Left lobe of liver (tissue), 2 donors: ENCODE measurements at regions not wholly inside any gene's neighbourhood (a gene's known extent, or its start where the extent isn't known, plus 50 kb on each side); places are given as distances from the start of the nearest gene placed in this dataset.

ENCODE experiments used
- ATAC-seq: fragments of 200-7000 bp; cut with Tn5 transposase; one replicate; pipeline ENCODE4 v1.9.1; 2020; ENCODE audit warnings: mild to moderate bottlenecking, moderate library complexity
- DNase-seq: peaks from one replicate; pipeline ENCODE4 v3.0.0-alpha.2; 2020; ENCODE audit warnings: low spot score
- donor health status: DM: no; HTN: no; CAD: no; lungs with moderate emphysema.
- donor health status: DM: no; HTN: yes; CAD: no.

DNA sequence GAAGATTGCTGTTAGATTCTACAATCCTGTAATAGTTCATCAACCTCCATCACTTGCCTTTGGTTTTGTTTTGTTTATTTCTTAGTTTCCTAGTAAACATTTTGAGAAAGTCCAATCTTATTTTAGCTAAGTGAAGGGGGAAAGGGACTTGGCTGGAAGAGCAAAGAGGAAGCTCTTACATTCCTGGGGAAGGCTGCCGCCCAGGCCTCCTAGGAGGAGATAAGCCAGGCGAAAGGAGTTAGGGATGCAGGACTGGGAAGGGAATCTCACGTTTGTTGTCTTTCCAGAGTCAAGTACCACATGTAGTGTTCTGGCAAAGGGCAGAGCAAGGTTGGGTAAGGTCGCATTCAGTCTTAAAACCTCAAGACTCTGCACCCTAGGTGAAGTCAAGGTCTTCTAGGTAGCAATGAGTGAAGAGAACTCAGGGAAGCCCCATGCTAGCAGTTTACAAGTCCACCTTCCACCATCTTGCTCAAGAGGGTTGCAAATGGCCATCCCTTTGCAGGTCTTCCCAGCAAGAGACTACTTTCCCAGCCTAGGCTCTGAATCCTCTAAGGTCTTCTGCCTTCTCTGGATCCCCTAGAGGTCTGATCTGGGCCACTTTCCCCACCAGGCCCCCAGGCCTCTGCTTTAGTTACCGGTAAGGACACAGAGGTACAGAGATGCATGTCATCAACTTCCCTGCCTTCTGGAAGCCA lies 320.7 kb downstream of the CYP26B1 start:
- ATAC-seq (no peak), DNase-seq (peak; percentile 27)

DNA sequence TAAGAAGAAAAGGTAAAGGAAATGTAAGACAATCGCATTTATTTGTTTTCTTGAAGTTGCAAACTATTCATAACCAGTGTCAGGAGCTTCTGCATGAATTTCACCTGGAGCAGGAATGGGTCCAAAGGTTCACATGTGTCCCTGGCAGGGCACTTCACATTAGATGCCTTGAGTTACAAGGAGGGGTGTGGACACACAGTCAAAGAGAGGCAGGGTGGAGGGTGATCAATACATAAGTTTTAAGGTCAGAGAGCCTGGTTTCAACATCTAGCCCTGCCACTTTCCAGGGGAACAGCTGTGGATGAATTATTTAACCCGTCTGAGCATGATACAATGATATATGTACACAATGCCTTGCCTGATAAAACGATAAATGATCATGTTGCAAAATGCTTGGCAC lies 321.4 kb downstream of the CYP26B1 start:
- DNase-seq: peak; percentile 39
- peak; percentile 58 for ATAC-seq

DNA sequence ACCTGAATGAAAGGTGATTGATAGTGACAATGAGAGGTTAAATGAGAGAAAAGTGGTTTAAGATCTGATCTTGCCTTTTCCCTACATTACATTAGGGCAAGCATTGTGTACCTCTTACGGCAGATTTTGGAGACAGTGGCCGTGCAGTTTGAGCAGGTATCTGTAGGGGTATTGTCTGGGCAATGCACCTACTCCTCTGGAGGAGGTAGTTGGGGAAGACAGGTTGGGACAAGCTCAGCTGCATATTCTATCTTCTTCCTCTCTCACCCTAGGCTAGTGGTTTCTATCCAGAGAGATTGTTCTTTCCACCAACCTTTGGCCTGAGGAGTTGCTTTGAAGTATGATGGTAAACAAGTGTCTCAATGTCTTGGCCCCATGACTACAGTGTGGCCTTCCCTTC lies 323.2 kb downstream of the CYP26B1 start:
- ATAC-seq: peak; percentile 37
- no peak for DNase-seq

DNA sequence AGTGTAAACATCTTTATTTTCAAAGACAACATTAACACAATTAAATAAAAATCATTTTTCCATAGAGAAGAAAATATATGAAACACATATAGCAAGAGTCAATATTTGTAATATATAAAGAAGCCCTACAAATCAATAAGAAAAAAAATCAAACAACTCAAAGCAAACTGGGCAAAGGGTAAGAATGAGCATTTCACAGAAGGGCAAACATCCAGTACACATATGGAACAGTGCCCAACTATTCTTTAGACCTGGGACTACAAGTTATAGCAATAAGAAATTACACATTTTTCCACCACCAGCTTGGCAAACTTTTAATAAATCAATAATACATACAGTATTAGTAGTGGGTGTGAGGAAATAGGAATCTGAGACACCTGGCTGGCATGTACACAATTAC lies 324.1 kb downstream of the CYP26B1 start:
- ATAC-seq (peak; percentile 67), DNase-seq (no peak)

DNA sequence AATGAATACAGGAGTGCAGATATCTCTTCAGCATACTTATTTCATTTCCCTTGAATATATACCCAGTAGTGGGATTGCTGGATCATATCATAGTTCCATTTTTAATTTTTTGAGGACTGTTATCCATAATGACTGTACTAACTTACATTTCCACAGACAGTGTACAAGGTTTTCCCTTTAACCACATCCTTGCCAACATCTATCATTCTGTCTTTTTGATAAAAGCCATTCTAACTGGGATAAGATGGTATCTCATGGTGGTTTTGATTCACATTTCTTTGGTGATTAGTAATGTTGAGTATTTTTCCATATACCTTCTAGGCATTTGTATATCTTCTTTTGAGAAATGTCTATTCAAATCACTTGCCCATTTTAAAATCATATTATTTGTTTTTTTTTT lies 325.2 kb downstream of the CYP26B1 start:
- ATAC-seq (no peak), DNase-seq (no peak)

DNA sequence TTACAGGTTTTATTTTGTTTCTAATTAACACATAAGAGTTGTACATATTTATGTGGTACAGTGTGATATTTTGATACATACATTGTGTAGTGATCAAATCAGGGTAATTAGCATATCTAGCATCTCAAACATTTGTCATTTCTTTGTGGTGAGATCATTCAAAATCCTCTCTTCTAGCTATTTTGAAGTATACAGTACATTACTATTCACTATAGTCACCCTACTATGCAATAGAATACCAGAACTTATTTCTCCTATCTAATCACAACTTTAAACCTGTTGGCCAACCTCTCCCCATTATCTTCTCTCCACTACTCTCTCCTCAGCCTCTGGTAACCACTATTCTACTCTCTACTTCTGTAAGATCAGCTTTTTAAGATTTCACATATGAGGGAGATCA lies 325.8 kb downstream of the CYP26B1 start:
- ATAC-seq (no peak), DNase-seq (no peak)

- DNase-seq: peak; percentile 12
- no peak for ATAC-seq
Observed at GRCh38 chr2:71816815-71817214, 330.8 kb downstream of the CYP26B1 start.

- DNase-seq (peak; percentile 15), ATAC-seq (no peak)
Observed at GRCh38 chr2:71815701-71816474, 331.8 kb downstream of the CYP26B1 start.

DNA sequence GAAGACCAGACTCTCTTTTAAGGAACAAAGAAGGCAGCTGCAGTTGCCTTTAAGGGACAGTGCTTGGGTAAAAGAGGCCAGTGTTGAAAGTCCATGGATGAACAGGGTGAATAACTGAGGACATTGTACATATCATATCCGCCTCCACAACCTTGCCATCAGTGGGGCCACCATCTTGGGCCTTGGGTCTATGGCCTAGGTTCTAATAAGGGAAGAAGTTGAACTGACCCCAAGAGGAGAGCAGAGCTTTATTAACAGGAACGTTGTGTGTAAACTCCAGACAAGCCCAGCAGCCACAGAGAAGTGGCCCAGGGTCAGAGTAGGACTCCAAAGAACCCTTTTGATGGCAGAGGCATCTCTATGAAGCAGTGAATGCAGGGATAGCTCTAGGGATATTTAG lies 332.8 kb downstream of the CYP26B1 start:
- DNase-seq (peak; percentile 14), ATAC-seq (no peak)

DNA sequence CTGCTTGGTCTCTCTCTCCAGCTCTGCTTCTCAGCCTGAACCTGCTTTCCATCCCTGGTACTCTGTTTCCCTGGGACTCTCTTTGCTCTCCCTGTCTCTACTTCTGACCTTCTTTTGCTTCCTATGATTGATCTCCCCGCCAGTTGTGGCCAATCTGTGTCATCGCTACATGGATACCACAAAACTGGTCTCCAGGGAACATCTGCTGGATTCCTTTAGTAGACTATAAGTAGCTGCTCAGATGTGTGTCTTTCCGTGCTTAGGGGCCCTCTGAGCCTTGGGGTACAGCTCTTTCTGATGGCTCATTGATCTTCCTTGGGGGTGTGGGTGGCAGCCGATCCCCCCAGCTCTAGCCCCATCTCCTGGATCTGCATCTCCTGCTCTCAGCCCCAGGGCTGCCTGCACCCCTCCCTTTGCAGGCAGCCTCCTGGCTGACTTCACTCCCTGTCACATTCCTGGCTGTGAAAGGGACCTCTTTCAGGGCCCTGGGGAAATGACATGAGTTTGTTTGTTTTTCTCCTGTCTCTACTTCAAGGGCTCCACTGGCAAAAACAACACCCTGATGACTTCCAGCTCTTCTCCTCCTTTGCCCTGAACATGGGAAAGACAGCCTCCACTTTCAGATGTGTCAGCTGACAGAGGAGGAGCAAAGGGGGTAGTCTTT lies 333.7 kb downstream of the CYP26B1 start:
- DNase-seq: peak; percentile 8
- ATAC-seq: no peak

- DNase-seq: peak; percentile 16
- ATAC-seq: no peak
Observed at GRCh38 chr2:71813315-71813714, 334.3 kb downstream of the CYP26B1 start.

- DNase-seq (peak; percentile 16), ATAC-seq (no peak)
Observed at GRCh38 chr2:71812736-71813135, 334.9 kb downstream of the CYP26B1 start.

DNA sequence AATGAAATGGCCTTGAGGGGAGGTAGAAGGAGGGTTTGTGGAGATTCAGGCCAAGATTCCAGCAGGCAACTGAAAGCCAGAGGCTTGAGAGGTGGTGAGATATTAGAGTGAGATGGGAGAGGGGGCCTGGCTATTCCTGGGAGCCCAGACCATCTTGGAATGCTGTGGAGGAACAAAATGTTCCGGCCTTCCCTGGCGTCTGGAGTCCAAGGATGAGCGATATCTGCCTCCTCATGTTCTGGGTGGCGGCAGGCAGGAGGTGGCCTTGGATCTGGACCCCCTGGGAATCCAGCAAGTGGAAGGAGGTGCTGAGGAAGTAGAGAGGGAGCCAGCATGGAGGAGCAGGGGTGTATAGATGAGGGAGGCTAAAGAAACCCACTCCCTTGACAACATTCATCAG lies 335.9 kb downstream of the CYP26B1 start:
- no peak for ATAC-seq
- DNase-seq: peak; percentile 16

DNA sequence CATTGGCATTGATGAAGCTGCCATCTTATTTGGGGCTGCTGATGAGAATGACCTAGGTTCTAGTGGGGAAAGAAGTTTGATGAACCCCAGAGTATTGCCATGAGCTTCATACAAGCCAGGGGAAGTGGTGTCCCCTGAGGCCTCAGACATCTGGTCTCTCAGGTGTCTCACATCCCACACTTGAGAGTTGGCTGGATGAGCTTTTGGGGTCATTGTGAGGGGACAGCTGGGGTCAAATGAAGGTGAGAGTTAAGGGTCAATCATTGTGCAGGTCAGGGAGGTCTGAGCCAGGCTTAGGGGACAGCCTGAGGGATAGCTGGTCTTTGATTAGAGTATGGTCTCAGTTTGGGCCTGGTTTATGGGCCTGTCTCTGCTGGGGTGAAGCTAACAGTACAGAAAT lies 336.5 kb downstream of the CYP26B1 start:
- DNase-seq: no peak
- no peak for ATAC-seq

GRCh38 chr2:71807581-71808451 lies 339.8 kb downstream of the CYP26B1 start:
- no peak for DNase-seq
- ATAC-seq: peak; percentile 40

- ATAC-seq (no peak), DNase-seq (no peak)
Observed at GRCh38 chr2:71806432-71806831, 341.2 kb downstream of the CYP26B1 start.

DNA sequence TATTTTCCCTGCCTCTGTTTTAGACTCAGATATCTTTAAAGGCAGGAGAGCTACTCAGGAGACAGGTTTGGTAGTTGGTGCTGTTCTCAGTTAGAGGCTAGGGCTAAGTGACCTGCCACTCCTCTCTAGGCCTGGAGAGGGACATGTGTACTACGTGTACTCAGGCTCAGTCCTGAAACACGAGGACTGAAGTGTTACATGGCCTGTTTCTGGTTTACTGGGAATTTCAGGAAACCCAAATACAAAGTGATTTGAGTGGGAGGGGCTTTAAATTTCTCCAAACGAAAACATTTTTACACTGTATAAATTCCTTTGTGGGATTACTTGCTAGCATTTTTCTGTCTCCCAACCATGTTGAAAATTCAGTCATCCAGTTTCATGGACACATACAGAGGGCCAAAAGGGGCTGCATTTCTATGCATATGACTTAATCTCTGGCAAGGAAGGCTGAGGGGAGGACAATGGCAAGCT lies 343.3 kb downstream of the CYP26B1 start:
- peak; percentile 37 for ATAC-seq
- no peak for DNase-seq

DNA sequence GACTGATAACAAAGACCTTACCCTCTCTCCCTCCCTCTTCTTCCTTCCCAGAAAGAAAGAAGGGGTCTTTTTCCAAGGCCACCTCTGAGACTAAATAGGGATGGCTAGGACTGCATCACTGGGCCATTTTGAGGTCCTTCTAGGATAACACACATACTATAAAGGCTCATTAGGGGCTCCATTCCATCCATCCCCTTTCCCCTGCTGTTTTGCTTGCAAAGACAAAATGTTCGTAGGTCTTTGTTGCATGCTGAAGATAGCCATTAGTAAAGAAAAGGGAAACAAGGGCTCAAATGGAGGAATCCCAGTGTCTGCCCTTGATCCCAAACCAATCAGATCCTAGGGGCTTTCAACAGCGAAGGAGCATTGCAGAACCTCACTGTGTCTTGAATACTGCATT lies 344.3 kb downstream of the CYP26B1 start:
- DNase-seq: no peak
- no peak for ATAC-seq

DNA sequence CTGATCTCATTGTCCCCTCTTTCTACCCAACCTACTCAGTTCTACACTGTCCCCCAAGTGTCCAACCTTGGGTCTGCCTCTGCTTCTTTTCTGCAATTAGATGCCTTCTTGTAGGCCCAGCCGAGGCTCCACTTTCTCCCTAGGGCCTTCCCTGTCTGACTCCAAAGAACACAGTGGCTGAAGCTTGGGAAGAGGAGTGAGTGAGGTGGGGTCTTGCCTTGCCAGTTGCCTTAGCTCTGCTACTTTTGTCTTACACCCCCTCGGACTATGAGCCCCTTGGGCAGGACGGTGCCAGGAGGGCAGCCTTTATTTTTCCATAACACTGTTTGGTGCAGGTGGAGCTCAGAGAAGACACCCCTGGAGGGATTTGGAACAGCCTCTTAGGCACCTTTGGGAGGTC lies 345.1 kb downstream of the CYP26B1 start:
- DNase-seq: no peak
- ATAC-seq: no peak

GRCh38 chr2:71801969-71802368 lies 345.7 kb downstream of the CYP26B1 start:
- DNase-seq: peak; percentile 59
- ATAC-seq: peak; percentile 73

DNA sequence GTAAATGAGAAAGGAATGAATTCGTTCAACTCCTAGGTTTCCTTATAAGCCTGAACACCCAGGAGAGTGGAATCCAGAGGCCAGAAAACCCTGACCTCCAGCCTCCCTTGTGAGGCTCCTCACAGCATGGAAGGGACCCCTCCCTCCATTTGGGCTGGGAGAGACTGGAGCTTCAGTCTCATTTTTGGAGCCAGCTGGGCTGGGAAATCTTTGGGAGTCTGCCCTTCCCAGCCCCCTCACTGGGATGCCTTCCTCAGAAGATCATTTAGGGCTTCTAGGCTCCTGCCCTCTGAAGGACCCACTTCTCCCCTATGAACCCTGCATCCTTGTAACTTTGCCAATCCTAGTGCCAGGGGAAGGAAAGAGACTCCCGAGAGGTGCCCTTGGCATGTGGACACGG lies 346.1 kb downstream of the CYP26B1 start:
- no peak for DNase-seq
- no peak for ATAC-seq
